Heart left ventricle (tissue), 16 donors: ENCODE measurements at regions not wholly inside any gene's neighbourhood (a gene's known extent, or its start where the extent isn't known, plus 50 kb on each side); places are given as distances from the start of the nearest gene placed in this dataset.

Source experiments
- ATAC-seq, 4 donors: fragments of 200-7000 bp; cut with Tn5 transposase; one replicate each; pipeline ENCODE4 v1.9.1; 2020 to 2022; ENCODE audit warnings: moderate library complexity in 4 of 4, mild to moderate bottlenecking in 3 of 4, moderate number of reproducible peaks in 1 of 4
- DNase-seq, 5 donors: peaks; one replicate each; pipeline ENCODE4 v3.0.0-alpha.2; 2020
- H3K27ac ChIP-seq, 12 donors: fragments of 200-600 bp; sonication (generic) in 4 of 12; one replicate each; pipeline versions ENCODE4 v1.5.0 to v1.8.0; 2016 to 2022; ENCODE audit warnings: mild to moderate bottlenecking in 2 of 12
- H3K27me3 ChIP-seq, 9 donors: fragments of 200-600 bp; sonication (generic) in 2 of 9; one replicate each; pipeline versions ENCODE4 v1.5.1 to v1.8.0; 2016 to 2022; ENCODE audit warnings: mild to moderate bottlenecking in 3 of 9
- H3K36me3 ChIP-seq, 9 donors: fragments of 200-600 bp; sonication (generic) in 2 of 9; one replicate each; pipeline versions ENCODE4 v1.5.0 to v1.8.0; 2018 to 2022; ENCODE audit warnings: mild to moderate bottlenecking in 2 of 9
- H3K4me1 ChIP-seq, 12 donors: fragments of 200-600 bp; sonication (generic) in 4 of 12; one replicate each; pipeline versions ENCODE4 v1.5.0 to v1.8.0; 2016 to 2022; ENCODE audit warnings: mild to moderate bottlenecking in 3 of 12
- H3K4me3 ChIP-seq, 12 donors: fragments of 200-600 bp; sonication (generic) in 4 of 12; one replicate each; pipeline versions ENCODE4 v1.5.0 to v1.8.0; 2017 to 2022; ENCODE audit warnings: mild to moderate bottlenecking in 9 of 12, moderate library complexity in 4 of 12
- H3K9me3 ChIP-seq, 12 donors: fragments of 200-600 bp; sonication (generic) in 4 of 12; one replicate each; pipeline versions ENCODE4 v1.5.0 to v1.8.0; 2016 to 2022; ENCODE audit warnings: mild to moderate bottlenecking in 1 of 12
- POLR2A ChIP-seq, 2 donors: fragments of 450-650 bp; IDR thresholded peaks; one replicate each; pipeline ENCODE4 v1.6.1; 2017; ENCODE audit warnings: antibody characterized with exemption in 2 of 2, mild to moderate bottlenecking in 2 of 2, moderate library complexity in 2 of 2
- WGBS, 4 donors: extraction: QIAGEN DNeasy Blood & Tissue Kit in 2 of 4; methylation state at CpG; one replicate each; pipeline versions ENCODE4 v1.1.5 to v1.1.7; 2013 to 2018; 5-methylcytosine and 5-hydroxymethylcytosine counted together
- intact Hi-C, 10 donors: fragments of 100-400 bp; cut with DNase I; formaldehyde crosslinking; loops; one replicate each; pipeline versions ENCODE4 v1.11.1 to v1.14.2; 2022
- TF ChIP-seq, protein P1 (sequence below), 12 donors: fragments of 200-600 bp; sonication (generic) in 4 of 12; IDR thresholded peaks; one replicate each; pipeline versions ENCODE4 v1.5.0 to v1.8.0; 2018 to 2022; ENCODE audit warnings: antibody characterized with exemption in 12 of 12, mild to moderate bottlenecking in 5 of 12
- donor health status: ischemic (EF 13 %, LVEDD 7.1; RV severe dilation, severe dysfunction).
- donor health status: healthy with polysubstance abuse.
- donor health status: DM: no; HTN: yes; CAD: no.
- donor health status: DM: no; HTN: no; CAD: no.
- donor health status: ischemic (EF 25% LVEDD 6.9; RV normal size, moderate dysfunction).
- donor health status: ischemic (EF 25% LVEDD 5.7; RV mildly dilated, moderate dysfunction).
- donor health status: healthy.
- donor health status: DM: yes; HTN: yes; CAD: no.
- donor health status: ischemic (EF 35%, LVEDD 5.7; RV mildly dilated, moderate dysfunction).
- donor health status: nonischemic (EF 11% LVEDD 7.7; RV severe dilation, severe dysfunction).
- donor health status: DM: yes; HTN: yes; CAD: no.
- donor health status: PGD.
- donor health status: ischemic (EF 29% LVEDD 5.4; RV normal size, mild dysfunction).
- donor health status: nonischemic (EF 23%, LVEDD 6.1; RV moderate dilation, normal function).

DNA sequence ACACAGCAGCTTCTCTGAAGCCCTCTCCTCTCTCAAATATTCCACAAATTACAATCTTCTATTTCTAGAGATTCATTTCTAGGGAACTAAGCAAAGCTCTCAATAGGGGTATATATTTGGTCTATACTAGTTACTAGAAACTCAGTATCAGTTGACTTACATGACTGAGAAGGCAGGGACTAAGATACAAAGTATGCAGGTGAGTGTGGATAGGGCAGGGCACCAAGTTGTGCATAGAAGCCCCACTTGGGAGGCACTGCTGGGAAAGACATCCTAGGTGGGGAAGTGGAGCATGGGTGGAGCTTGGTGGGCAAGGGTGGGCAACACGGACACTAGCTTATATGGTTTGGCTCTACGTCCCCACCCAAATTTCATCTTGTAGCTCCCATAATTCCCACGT lies 148.1 kb upstream of the RASA1 start:
- ATAC-seq (no peak), DNase-seq (no peak)
- Histone ChIP-seq H3K36me3 (no peaks in the 10 kb centered on the region), H3K27ac (peak overlapping the region in 1 of 12 donors; percentile 76), H3K4me1 (peaks cover 0 to 38% (median 0%) of the 10 kb centered on the region in 12 donors), H3K4me3 (no peak overlapping the region), H3K9me3 (no peaks in the 10 kb centered on the region), H3K27me3 (no peaks in the 10 kb centered on the region)
- TF ChIP-seq POLR2A (IDR thresholded peaks at IDR 0.05) = no peak
- TF ChIP-seq, protein P1, sequence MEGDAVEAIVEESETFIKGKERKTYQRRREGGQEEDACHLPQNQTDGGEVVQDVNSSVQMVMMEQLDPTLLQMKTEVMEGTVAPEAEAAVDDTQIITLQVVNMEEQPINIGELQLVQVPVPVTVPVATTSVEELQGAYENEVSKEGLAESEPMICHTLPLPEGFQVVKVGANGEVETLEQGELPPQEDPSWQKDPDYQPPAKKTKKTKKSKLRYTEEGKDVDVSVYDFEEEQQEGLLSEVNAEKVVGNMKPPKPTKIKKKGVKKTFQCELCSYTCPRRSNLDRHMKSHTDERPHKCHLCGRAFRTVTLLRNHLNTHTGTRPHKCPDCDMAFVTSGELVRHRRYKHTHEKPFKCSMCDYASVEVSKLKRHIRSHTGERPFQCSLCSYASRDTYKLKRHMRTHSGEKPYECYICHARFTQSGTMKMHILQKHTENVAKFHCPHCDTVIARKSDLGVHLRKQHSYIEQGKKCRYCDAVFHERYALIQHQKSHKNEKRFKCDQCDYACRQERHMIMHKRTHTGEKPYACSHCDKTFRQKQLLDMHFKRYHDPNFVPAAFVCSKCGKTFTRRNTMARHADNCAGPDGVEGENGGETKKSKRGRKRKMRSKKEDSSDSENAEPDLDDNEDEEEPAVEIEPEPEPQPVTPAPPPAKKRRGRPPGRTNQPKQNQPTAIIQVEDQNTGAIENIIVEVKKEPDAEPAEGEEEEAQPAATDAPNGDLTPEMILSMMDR (IDR thresholded peaks at IDR 0.05) = no peak
- intact Hi-C loops = no loop called here
- 88 to 93% (median 92%) methylated on average over 3 of the region's 3 CpGs for WGBS, 4 donors

DNA sequence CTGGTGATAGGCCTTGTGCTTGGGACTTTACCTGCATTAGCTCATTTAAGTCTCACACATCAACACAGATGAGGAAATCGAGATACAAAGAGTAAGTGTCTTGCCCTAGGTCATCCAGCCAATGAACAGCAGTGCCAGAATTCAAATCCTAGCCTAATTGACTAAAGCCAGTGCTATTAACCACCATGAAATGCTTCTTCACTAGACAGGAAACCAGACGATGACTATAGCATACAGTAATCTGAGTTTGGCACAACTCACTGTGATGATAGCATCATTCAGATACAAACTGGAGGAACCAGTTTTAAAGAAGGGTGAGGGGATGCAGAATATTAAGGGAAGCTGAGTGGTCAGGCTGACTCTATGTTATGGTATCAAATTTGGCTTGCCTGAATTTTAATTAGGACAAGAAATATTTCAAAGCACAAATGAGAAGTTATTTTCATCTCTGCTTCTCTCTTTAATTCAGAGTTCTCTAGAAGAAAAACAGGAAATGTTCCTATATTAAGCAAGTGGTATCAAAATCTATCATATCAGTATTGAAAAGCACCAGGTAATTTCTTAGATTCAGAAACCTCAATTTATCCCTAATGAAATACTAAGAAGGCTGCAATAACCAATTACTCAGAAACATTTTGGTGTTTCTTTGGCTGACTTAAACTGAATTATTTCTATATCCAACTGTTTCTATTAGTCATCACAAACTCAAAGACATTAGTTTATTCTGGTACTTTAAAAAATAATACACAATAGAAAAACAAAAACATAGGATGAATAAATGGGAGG lies 147.0 kb upstream of the RASA1 start:
- Histone ChIP-seq H3K27ac (peak overlapping the region in 2 of 12 donors; percentile 3 to 76), H3K27me3 (no peaks in the 10 kb centered on the region), H3K4me1 (peaks cover 0 to 38% (median 0%) of the 10 kb centered on the region in 12 donors), H3K4me3 (no peak overlapping the region), H3K9me3 (no peaks in the 10 kb centered on the region), H3K36me3 (no peaks in the 10 kb centered on the region)
- TF ChIP-seq, protein P1 (IDR thresholded peaks at IDR 0.05) = no peak
- intact Hi-C loops = no loop called here
- DNase-seq (no peak), ATAC-seq (peak in 2 of 4 donors; percentile 32 to 87)
- 28 to 50% (median 36%) methylated on average over 2 of the region's 2 CpGs for WGBS, 4 donors

DNA sequence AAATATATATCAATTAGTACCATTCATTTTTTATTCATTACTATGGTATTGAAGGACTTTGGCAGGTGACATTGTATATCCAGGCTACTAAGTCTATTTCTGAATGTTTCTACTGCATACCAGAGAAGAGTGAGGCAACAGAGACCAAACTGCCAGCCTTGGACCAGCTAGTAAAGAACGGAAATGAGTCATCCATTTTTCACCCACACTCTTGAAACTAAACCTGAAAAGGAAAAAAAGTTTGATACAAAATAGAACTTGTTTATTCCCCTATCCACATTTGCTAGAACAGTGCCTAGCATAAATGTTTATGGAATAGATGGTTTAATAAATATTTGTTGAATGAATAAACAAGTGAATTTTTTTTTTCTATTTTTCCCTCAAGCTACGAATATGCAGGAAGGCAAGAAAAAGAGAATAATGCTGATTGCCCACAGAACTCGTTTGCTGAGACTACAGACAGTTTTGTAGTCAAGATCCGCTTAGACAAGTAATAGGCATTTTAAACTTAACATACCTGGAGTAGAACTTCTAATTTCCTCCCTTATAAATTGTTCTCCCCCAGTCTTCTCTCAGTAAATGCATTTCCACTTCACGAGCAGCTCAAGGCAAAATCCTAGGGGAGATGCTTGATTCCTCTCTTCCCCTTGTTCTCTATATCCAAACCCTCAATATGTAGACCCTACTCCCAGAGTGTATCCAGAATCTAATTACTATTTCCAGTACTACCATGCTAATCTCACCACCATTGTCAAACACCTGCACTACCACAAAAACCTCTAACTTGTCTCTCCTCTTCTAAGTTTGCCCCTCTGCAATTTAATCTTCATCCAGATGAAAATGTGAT lies 146.2 kb upstream of the RASA1 start:
- H3K36me3 ChIP-seq = no peaks in the 10 kb centered on the region
- no peak for TF ChIP-seq POLR2A (IDR thresholded peaks at IDR 0.05)
- TF ChIP-seq, protein P1 (IDR thresholded peaks at IDR 0.05) = no peak
- peak overlapping the region in 4 of 12 donors; percentile 3 to 76 (median 40) for H3K27ac ChIP-seq
- 62 to 78% (median 68%) methylated on average over 5 of the region's 5 CpGs for WGBS, 4 donors
- H3K27me3 ChIP-seq = no peaks in the 10 kb centered on the region
- no peaks in the 10 kb centered on the region for H3K9me3 ChIP-seq
- intact Hi-C loops = no loop called here
- peak in 3 of 4 donors; percentile 30 to 89 (median 68) for ATAC-seq
- peak overlapping the region in 1 of 12 donors; percentile 12 for H3K4me3 ChIP-seq
- DNase-seq = no peak
- peaks cover 0 to 38% (median 0%) of the 10 kb centered on the region in 12 donors for H3K4me1 ChIP-seq
